ENCODE measurements at regions not wholly inside any gene's neighbourhood (a gene's known extent, or its start where the extent isn't known, plus 50 kb on each side); places are given as distances from the start of the nearest gene placed in this dataset.
"Not testable (repeated sequence)": the region's sequence is repeated elsewhere in the genome, so short reads cannot be mapped to it uniquely, and the experiment has no call there.

DNA sequence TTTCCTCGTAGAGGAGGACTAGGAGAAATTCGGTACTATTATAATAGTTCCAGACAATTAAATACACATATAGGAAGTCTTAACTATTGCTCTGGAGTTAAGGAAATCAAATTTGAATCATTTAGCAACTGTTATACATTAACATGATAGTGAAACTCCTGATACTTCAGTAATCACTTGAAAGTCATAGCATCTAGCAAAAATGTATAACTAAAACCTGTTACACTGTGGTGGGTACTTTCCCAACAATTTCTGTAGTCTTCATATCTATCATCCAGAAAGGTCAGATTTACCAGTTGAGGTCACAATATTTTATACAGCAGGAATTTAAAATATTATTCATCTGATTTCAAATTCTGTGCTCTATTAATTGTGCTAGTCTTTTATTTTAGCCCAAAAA is 669.6 kb upstream of the PCDH10 start:
- TF ChIP-seq POLR2A (IDR thresholded peaks at IDR 0.05): no peak
- TF ChIP-seq CTCF (IDR thresholded peaks at IDR 0.05): no peak
- WGBS, 2 donors: 76 to 88% methylated on average over 2 of the region's 2 CpGs
- intact Hi-C loops (cut with DNase I; ENCODE audit: low total_unique reads): no loop called here
- DNase-seq (ENCODE audit: low spot score in 2 of 2): no peak
- no peak overlapping the region for H3K4me3 ChIP-seq (ENCODE audit: low read depth, poor library complexity, severe bottlenecking)

- TF ChIP-seq POLR2A (IDR thresholded peaks at IDR 0.05) (no peak), CTCF (IDR thresholded peaks at IDR 0.05) (no peak)
- H3K4me3 ChIP-seq (ENCODE audit: low read depth, poor library complexity, severe bottlenecking): no peak overlapping the region
- DNase-seq (ENCODE audit: low spot score in 2 of 2): no peak
- WGBS, 2 donors: 87 to 93% methylated on average over 3 of the region's 3 CpGs
- intact Hi-C loops (cut with DNase I; ENCODE audit: low total_unique reads): no loop called here
Measured at GRCh38 chr4:132488555-132488954, 660.5 kb upstream of the PCDH10 start.

DNA sequence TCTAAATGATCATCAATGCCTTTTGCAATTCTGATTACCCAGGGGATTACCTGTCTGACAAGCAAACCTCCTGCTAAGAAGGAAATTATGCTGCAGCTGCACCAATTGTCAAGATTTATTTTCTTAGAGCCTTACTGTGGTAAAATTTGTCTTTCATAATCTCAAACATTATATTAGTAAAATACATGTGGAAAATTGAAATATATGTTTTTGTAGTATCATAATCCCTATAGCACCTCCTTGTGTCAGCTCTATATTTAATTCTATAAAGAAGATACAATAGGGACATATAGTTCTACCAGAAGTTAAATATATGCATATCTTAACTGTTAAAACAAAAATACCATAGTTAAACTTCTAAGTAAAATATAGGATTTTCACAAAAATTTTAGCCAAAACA is 655.6 kb upstream of the PCDH10 start:
- no peak for DNase-seq (ENCODE audit: low spot score in 2 of 2)
- no peak overlapping the region for H3K4me3 ChIP-seq (ENCODE audit: low read depth, poor library complexity, severe bottlenecking)
- intact Hi-C loops (cut with DNase I; ENCODE audit: low total_unique reads): no loop called here
- TF ChIP-seq POLR2A (IDR thresholded peaks at IDR 0.05) (no peak), CTCF (IDR thresholded peaks at IDR 0.05) (no peak)

- H3K4me3 ChIP-seq (ENCODE audit: low read depth, poor library complexity, severe bottlenecking); intact Hi-C loops (cut with DNase I; ENCODE audit: low total_unique reads); DNase-seq (ENCODE audit: low spot score in 2 of 2): not testable (repeated sequence)
- 75 to 76% methylated on average over 9 of the region's 9 CpGs for WGBS, 2 donors
Measured at GRCh38 chr4:132495267-132495812, 653.8 kb upstream of the PCDH10 start.

- intact Hi-C loops (cut with DNase I; ENCODE audit: low total_unique reads): no loop called here
- WGBS, 2 donors: 72 to 94% methylated on average over 2 of the region's 2 CpGs
Measured at GRCh38 chr4:132498215-132498614, 650.9 kb upstream of the PCDH10 start.

DNA sequence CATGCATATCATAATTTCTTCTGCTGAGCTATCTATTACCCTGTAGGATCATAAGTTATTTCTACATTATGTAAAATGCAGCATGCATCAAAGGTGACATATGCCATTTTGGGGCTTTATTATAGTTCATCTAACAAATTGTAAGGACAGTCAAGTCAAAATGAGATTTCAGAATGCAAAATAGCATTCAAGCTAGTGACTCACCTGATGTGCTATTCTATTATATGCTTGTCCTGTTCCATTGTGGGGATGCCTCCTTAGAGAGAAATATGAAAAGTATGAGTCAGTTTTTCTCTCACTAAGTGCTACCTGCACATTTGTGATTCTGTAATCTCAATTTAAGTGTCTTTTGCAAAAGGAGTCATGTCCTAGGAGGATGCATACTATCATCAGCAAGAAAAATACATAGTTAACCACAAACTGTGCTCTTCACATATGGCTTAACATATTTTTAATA is 647.0 kb upstream of the PCDH10 start:
- DNase-seq (ENCODE audit: low spot score in 2 of 2): no peak
- TF ChIP-seq CTCF (IDR thresholded peaks at IDR 0.05) (no peak), POLR2A (IDR thresholded peaks at IDR 0.05) (no peak)
- intact Hi-C loops (cut with DNase I; ENCODE audit: low total_unique reads): no loop called here
- H3K4me3 ChIP-seq (ENCODE audit: low read depth, poor library complexity, severe bottlenecking): no peak overlapping the region

More at GRCh38 chr4:132498215-132498614, 650.9 kb upstream of the PCDH10 start:
- TF ChIP-seq POLR2A (IDR thresholded peaks at IDR 0.05): no peak
- no peak for TF ChIP-seq CTCF (IDR thresholded peaks at IDR 0.05)
- no peak for DNase-seq (ENCODE audit: low spot score in 2 of 2)
- no peak overlapping the region for H3K4me3 ChIP-seq (ENCODE audit: low read depth, poor library complexity, severe bottlenecking)

Data from lower leg skin (tissue), 4 donors.